Calu3 (cell line): ENCODE measurements at regions not wholly inside any gene's neighbourhood (a gene's known extent, or its start where the extent isn't known, plus 50 kb on each side); places are given as distances from the start of the nearest gene placed in this dataset.

Experiments
- BruUV-seq: library from RNA; stranded (reverse); fragments of 400-500 nt; replicated peaks from 2 replicates; lab custom pipeline; 2021; lab: Mats Ljungman, UMichigan
- CTCF ChIA-PET: fragments of 300-600 bp; sonication (Branson Sonifier 250); formaldehyde crosslinking; loops from one replicate; lab custom pipeline; 2022; ENCODE audit warnings: antibody characterized with exemption; lab: Charles Lee
- DNase-seq: peaks from one replicate; pipeline ENCODE4 v3.0.0; 2022
- H3K27ac Mint-ChIP-seq: one replicate; pipeline ENCODE4 v1.8.0; 2022; ENCODE audit warnings: mixed read lengths; ENCODE audit not compliant: unreplicated experiment
- H3K27me3 Mint-ChIP-seq: one replicate; pipeline ENCODE4 v1.8.0; 2022; ENCODE audit warnings: mixed read lengths; ENCODE audit not compliant: unreplicated experiment
- H3K36me3 Mint-ChIP-seq: one replicate; pipeline ENCODE4 v1.8.0; 2022; ENCODE audit warnings: mild to moderate bottlenecking, moderate library complexity, mixed read lengths; ENCODE audit not compliant: insufficient read depth, unreplicated experiment
- H3K4me1 Mint-ChIP-seq: one replicate; pipeline ENCODE4 v1.8.0; 2022; ENCODE audit warnings: mild to moderate bottlenecking, low read depth, mixed read lengths; ENCODE audit not compliant: unreplicated experiment
- H3K4me3 Mint-ChIP-seq: one replicate; pipeline ENCODE4 v1.8.0; 2022; ENCODE audit warnings: mild to moderate bottlenecking, low read depth, moderate library complexity, mixed read lengths; ENCODE audit not compliant: unreplicated experiment
- H3K9me3 Mint-ChIP-seq: one replicate; pipeline ENCODE4 v1.8.0; 2022; ENCODE audit warnings: low read depth, mixed read lengths; ENCODE audit not compliant: unreplicated experiment
- intact Hi-C: fragments of 100-400 bp; cut with micrococcal nuclease; formaldehyde crosslinking; loops from one replicate; pipeline ENCODE4 v1.10.0; 2022; ENCODE audit not compliant: unreplicated experiment
- TF ChIP-seq, protein P1 (sequence below): fragments of 200-600 bp; IDR thresholded peaks from one replicate; pipeline ENCODE4 v1.8.0; 2022; ENCODE audit warnings: antibody characterized with exemption; ENCODE audit not compliant: unreplicated experiment

DNA sequence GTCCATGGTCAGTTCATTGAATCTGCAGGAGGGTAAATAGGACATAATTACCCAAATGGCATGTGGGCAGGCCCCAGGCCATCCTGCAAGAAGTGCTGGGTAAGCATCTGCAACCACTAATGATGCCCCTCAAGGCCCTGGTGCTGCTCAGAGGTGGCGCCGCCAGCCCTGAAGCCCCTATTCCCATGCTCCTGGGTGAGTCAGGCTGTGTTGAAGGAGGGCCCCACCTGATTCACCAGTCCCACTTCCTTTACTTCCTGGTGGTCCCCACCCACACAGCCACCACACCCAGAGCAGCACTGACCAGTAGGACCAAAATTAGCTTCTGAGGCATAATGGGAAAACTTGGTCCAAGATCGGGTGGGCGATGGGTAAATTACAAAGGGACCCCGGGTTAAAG, 120.4 kb upstream of the SPRY4 start:
- no TSS peak for BruUV-seq
- H3K36me3 Mint-ChIP-seq, result no peaks in the 10 kb centered on the region
- TF ChIP-seq, protein P1, sequence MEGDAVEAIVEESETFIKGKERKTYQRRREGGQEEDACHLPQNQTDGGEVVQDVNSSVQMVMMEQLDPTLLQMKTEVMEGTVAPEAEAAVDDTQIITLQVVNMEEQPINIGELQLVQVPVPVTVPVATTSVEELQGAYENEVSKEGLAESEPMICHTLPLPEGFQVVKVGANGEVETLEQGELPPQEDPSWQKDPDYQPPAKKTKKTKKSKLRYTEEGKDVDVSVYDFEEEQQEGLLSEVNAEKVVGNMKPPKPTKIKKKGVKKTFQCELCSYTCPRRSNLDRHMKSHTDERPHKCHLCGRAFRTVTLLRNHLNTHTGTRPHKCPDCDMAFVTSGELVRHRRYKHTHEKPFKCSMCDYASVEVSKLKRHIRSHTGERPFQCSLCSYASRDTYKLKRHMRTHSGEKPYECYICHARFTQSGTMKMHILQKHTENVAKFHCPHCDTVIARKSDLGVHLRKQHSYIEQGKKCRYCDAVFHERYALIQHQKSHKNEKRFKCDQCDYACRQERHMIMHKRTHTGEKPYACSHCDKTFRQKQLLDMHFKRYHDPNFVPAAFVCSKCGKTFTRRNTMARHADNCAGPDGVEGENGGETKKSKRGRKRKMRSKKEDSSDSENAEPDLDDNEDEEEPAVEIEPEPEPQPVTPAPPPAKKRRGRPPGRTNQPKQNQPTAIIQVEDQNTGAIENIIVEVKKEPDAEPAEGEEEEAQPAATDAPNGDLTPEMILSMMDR, result no peak
- peaks cover 8% of the 10 kb centered on the region for H3K9me3 Mint-ChIP-seq
- no peaks in the 10 kb centered on the region for H3K27me3 Mint-ChIP-seq
- H3K4me1 Mint-ChIP-seq, result peaks cover 21% of the 10 kb centered on the region
- CTCF ChIA-PET, result no interaction called here
- DNase-seq, result no peak
- no peak overlapping the region for H3K27ac Mint-ChIP-seq
- no peak overlapping the region for H3K4me3 Mint-ChIP-seq
- intact Hi-C loops, result loop anchor here (5.0 kb wide), 1 partner anchor 82 kb away; no protein-coding TSS in a partner anchor

GRCh38 chr5:142441616-142442015, 116.8 kb upstream of the SPRY4 start:
- intact Hi-C loops, result no loop called here
- Mint-ChIP-seq H3K4me1 (peaks cover 24% of the 10 kb centered on the region), H3K4me3 (no peak overlapping the region), H3K36me3 (no peaks in the 10 kb centered on the region), H3K9me3 (no peaks in the 10 kb centered on the region), H3K27ac (no peak overlapping the region), H3K27me3 (no peaks in the 10 kb centered on the region)
- TF ChIP-seq, protein P1, result no peak
- CTCF ChIA-PET, result interaction anchor here (0.6 kb wide), 3 partner anchors 26 to 287 kb away, joined by 3 to 7 read pairs (median 3); no protein-coding TSS in a partner anchor
- no peak for DNase-seq
- BruUV-seq, result no TSS peak

GRCh38 chr5:142439207-142439860, 114.5 kb upstream of the SPRY4 start:
- DNase-seq, result no peak
- CTCF ChIA-PET, result interaction anchor here (0.7 kb wide), 1 partner anchor 463 kb away, joined by 3 read pairs; no protein-coding TSS in a partner anchor
- no TSS peak for BruUV-seq
- TF ChIP-seq, protein P1, result no peak
- H3K27me3 Mint-ChIP-seq, result no peaks in the 10 kb centered on the region
- intact Hi-C loops, result loop anchor here (10.0 kb wide), 1 partner anchor 115 kb away; the partner anchor contains the start of gene SPRY4
- no peak overlapping the region for H3K27ac Mint-ChIP-seq
- no peak overlapping the region for H3K4me3 Mint-ChIP-seq
- no peaks in the 10 kb centered on the region for H3K36me3 Mint-ChIP-seq
- peaks cover 12% of the 10 kb centered on the region for H3K4me1 Mint-ChIP-seq
- no peaks in the 10 kb centered on the region for H3K9me3 Mint-ChIP-seq

- CTCF ChIA-PET, result interaction anchor here (0.7 kb wide), 1 partner anchor 463 kb away, joined by 3 read pairs; no protein-coding TSS in a partner anchor
- TF ChIP-seq, protein P1, result no peak
- no peaks in the 10 kb centered on the region for H3K9me3 Mint-ChIP-seq
- no peak for DNase-seq
- no peaks in the 10 kb centered on the region for H3K27me3 Mint-ChIP-seq
- BruUV-seq, result no TSS peak
- H3K36me3 Mint-ChIP-seq, result no peaks in the 10 kb centered on the region
- H3K27ac Mint-ChIP-seq, result no peak overlapping the region
- H3K4me3 Mint-ChIP-seq, result no peak overlapping the region
- H3K4me1 Mint-ChIP-seq, result peaks cover 18% of the 10 kb centered on the region
- intact Hi-C loops, result loop anchor here (10.0 kb wide), 1 partner anchor 114 kb away; the partner anchor contains the start of gene SPRY4
Observed at GRCh38 chr5:142438573-142438972, 113.8 kb upstream of the SPRY4 start.
